Activated naive CD4-positive, alpha-beta T cell treated with anti-CD3 and anti-CD28 coated beads for 36 hours (primary cell): ENCODE measurements at regions not wholly inside any gene's neighbourhood (a gene's known extent, or its start where the extent isn't known, plus 50 kb on each side); places are given as distances from the start of the nearest gene placed in this dataset.

Experiments used
- CTCF ChIA-PET: fragments of 350-600 bp; sonication (Branson Sonifier 250); formaldehyde crosslinking; loops from one replicate; lab custom pipeline; 2021; ENCODE audit warnings: antibody characterized with exemption; lab: Charles Lee
- DNase-seq: peaks from one replicate; pipeline ENCODE4 v3.0.0-alpha.2; 2020
- H3K27ac Mint-ChIP-seq: one replicate; pipeline ENCODE4 v1.8.0; 2021; ENCODE audit warnings: mild to moderate bottlenecking, mixed read lengths
- H3K27me3 Mint-ChIP-seq: one replicate; pipeline ENCODE4 v1.8.0; 2021; ENCODE audit warnings: low read depth, mixed read lengths
- H3K36me3 Mint-ChIP-seq: one replicate; pipeline ENCODE4 v1.8.0; 2021; ENCODE audit warnings: low read depth, mixed read lengths
- H3K4me1 Mint-ChIP-seq: one replicate; pipeline ENCODE4 v1.8.0; 2021; ENCODE audit warnings: low read depth, mixed read lengths
- H3K4me3 Mint-ChIP-seq: one replicate; pipeline ENCODE4 v1.8.0; 2021; ENCODE audit warnings: mild to moderate bottlenecking, moderate library complexity, mixed read lengths
- H3K9me3 Mint-ChIP-seq: one replicate; pipeline ENCODE4 v1.8.0; 2021; ENCODE audit warnings: mixed read lengths
- intact Hi-C: fragments of 100-400 bp; cut with micrococcal nuclease; formaldehyde crosslinking; loops from one replicate; pipeline ENCODE4 v1.15.1; 2023

- no peaks in the 10 kb centered on the region for H3K36me3 Mint-ChIP-seq
- peaks cover 15% of the 10 kb centered on the region for H3K27me3 Mint-ChIP-seq
- DNase-seq, result no peak
- H3K4me3 Mint-ChIP-seq, result no peak overlapping the region
- H3K4me1 Mint-ChIP-seq, result no peaks in the 10 kb centered on the region
- H3K27ac Mint-ChIP-seq, result no peak overlapping the region
- CTCF ChIA-PET, result no interaction called here
- no peaks in the 10 kb centered on the region for H3K9me3 Mint-ChIP-seq
- intact Hi-C loops, result no loop called here
These were observed 193.7 kb upstream of the DIO3 start for GRCh38 chr14:101367421-101368261.

- H3K27ac Mint-ChIP-seq, result no peak overlapping the region
- CTCF ChIA-PET, result no interaction called here
- intact Hi-C loops, result no loop called here
- no peaks in the 10 kb centered on the region for H3K36me3 Mint-ChIP-seq
- H3K27me3 Mint-ChIP-seq, result peaks cover 8% of the 10 kb centered on the region
- no peak overlapping the region for H3K4me3 Mint-ChIP-seq
- no peaks in the 10 kb centered on the region for H3K9me3 Mint-ChIP-seq
- H3K4me1 Mint-ChIP-seq, result no peaks in the 10 kb centered on the region
- no peak for DNase-seq
These were observed 192.7 kb upstream of the DIO3 start for GRCh38 chr14:101368629-101369028.

- Mint-ChIP-seq H3K4me3 (no peak overlapping the region), H3K36me3 (no peaks in the 10 kb centered on the region), H3K27me3 (peaks cover 15% of the 10 kb centered on the region), H3K27ac (no peak overlapping the region), H3K4me1 (no peaks in the 10 kb centered on the region), H3K9me3 (no peaks in the 10 kb centered on the region)
- no peak for DNase-seq
- intact Hi-C loops, result no loop called here
- CTCF ChIA-PET, result no interaction called here
These were observed 191.9 kb upstream of the DIO3 start for GRCh38 chr14:101369194-101369915.

- CTCF ChIA-PET, result no interaction called here
- H3K9me3 Mint-ChIP-seq, result no peaks in the 10 kb centered on the region
- no peaks in the 10 kb centered on the region for H3K36me3 Mint-ChIP-seq
- no peak for DNase-seq
- H3K4me1 Mint-ChIP-seq, result no peaks in the 10 kb centered on the region
- H3K27ac Mint-ChIP-seq, result no peak overlapping the region
- intact Hi-C loops, result no loop called here
- no peak overlapping the region for H3K4me3 Mint-ChIP-seq
- H3K27me3 Mint-ChIP-seq, result peaks cover 14% of the 10 kb centered on the region
These were observed 191.2 kb upstream of the DIO3 start for GRCh38 chr14:101369916-101370592.

GRCh38 chr14:101370593-101371569 is 190.4 kb upstream of the DIO3 start:
- no peak overlapping the region for H3K4me3 Mint-ChIP-seq
- CTCF ChIA-PET, result interaction anchor here (0.6 kb wide), 1 partner anchor 97 kb away, joined by 4 read pairs; no protein-coding TSS in a partner anchor
- DNase-seq, result no peak
- intact Hi-C loops, result no loop called here
- H3K27me3 Mint-ChIP-seq, result peaks cover 17% of the 10 kb centered on the region
- H3K36me3 Mint-ChIP-seq, result no peaks in the 10 kb centered on the region
- H3K9me3 Mint-ChIP-seq, result no peaks in the 10 kb centered on the region
- H3K4me1 Mint-ChIP-seq, result no peaks in the 10 kb centered on the region
- H3K27ac Mint-ChIP-seq, result no peak overlapping the region

- Mint-ChIP-seq H3K9me3 (no peaks in the 10 kb centered on the region), H3K27ac (no peak overlapping the region), H3K4me1 (no peaks in the 10 kb centered on the region), H3K36me3 (no peaks in the 10 kb centered on the region), H3K27me3 (peaks cover 21% of the 10 kb centered on the region), H3K4me3 (no peak overlapping the region)
- CTCF ChIA-PET, result no interaction called here
- no peak for DNase-seq
- intact Hi-C loops, result no loop called here
These were observed 189.2 kb upstream of the DIO3 start for GRCh38 chr14:101371799-101372793.

- Mint-ChIP-seq H3K27me3 (peaks cover 21% of the 10 kb centered on the region), H3K9me3 (no peaks in the 10 kb centered on the region), H3K36me3 (no peaks in the 10 kb centered on the region), H3K27ac (no peak overlapping the region), H3K4me1 (no peaks in the 10 kb centered on the region), H3K4me3 (no peak overlapping the region)
- CTCF ChIA-PET, result no interaction called here
- intact Hi-C loops, result no loop called here
- no peak for DNase-seq
These were observed 188.2 kb upstream of the DIO3 start for GRCh38 chr14:101372894-101373620.

- no peak overlapping the region for H3K27ac Mint-ChIP-seq
These were observed 187.5 kb upstream of the DIO3 start for GRCh38 chr14:101373690-101374295.

GRCh38 chr14:101374373-101375338 is 186.6 kb upstream of the DIO3 start:
- H3K36me3 Mint-ChIP-seq, result no peaks in the 10 kb centered on the region
- no peak for DNase-seq
- intact Hi-C loops, result no loop called here
- H3K4me3 Mint-ChIP-seq, result no peak overlapping the region
- CTCF ChIA-PET, result no interaction called here
- H3K4me1 Mint-ChIP-seq, result no peaks in the 10 kb centered on the region
- no peak overlapping the region for H3K27ac Mint-ChIP-seq
- H3K9me3 Mint-ChIP-seq, result no peaks in the 10 kb centered on the region
- H3K27me3 Mint-ChIP-seq, result peaks cover 21% of the 10 kb centered on the region

More at GRCh38 chr14:101373690-101374295, 187.5 kb upstream of the DIO3 start:
- intact Hi-C loops, result no loop called here
- H3K9me3 Mint-ChIP-seq, result no peaks in the 10 kb centered on the region
- peaks cover 21% of the 10 kb centered on the region for H3K27me3 Mint-ChIP-seq
- DNase-seq, result no peak
- H3K4me1 Mint-ChIP-seq, result no peaks in the 10 kb centered on the region
- H3K36me3 Mint-ChIP-seq, result no peaks in the 10 kb centered on the region
- CTCF ChIA-PET, result no interaction called here
- no peak overlapping the region for H3K4me3 Mint-ChIP-seq
